ENCODE measurements at regions not wholly inside any gene's neighbourhood (a gene's known extent, or its start where the extent isn't known, plus 50 kb on each side); places are given as distances from the start of the nearest gene placed in this dataset.

DNA sequence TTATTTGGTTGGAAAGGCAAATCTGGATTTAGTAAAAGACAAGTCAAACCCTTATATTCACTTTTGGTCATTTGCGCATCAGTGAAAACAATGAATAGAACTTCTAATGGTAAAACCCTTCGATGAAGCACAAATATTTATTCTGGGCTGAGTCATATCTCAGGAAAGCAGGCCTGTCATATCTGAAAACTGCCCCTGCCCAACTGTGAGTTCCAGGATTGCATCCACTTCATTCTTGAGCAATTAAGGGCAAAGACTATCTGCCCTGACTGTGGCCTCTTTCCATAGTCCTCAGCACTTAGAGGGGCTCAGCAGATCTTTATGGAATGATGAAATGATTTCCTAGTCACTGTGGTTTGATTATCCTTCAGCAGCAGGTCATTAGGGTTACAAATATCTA lies 795.2 kb upstream of the ID2 start:
- Histone ChIP-seq H3K9me3 (no peaks in the 10 kb centered on the region), H3K4me3 (no peak overlapping the region), H3K4me1 (no peaks in the 10 kb centered on the region), H3K27ac (replicated peaks in 1 of 4) (no peak overlapping the region), H3K36me3 (no peaks in the 10 kb centered on the region), H3K27me3 (no peaks in the 10 kb centered on the region)
- intact Hi-C loops (cut with DNase I), result no loop called here
- TF ChIP-seq POLR2AphosphoS5 (IDR thresholded peaks at IDR 0.05) (no peak), EP300 (IDR thresholded peaks at IDR 0.05) (no peak), POLR2A (IDR thresholded peaks at IDR 0.05; ENCODE audit: low read depth) (no peak)
- TF ChIP-seq, protein P1, sequence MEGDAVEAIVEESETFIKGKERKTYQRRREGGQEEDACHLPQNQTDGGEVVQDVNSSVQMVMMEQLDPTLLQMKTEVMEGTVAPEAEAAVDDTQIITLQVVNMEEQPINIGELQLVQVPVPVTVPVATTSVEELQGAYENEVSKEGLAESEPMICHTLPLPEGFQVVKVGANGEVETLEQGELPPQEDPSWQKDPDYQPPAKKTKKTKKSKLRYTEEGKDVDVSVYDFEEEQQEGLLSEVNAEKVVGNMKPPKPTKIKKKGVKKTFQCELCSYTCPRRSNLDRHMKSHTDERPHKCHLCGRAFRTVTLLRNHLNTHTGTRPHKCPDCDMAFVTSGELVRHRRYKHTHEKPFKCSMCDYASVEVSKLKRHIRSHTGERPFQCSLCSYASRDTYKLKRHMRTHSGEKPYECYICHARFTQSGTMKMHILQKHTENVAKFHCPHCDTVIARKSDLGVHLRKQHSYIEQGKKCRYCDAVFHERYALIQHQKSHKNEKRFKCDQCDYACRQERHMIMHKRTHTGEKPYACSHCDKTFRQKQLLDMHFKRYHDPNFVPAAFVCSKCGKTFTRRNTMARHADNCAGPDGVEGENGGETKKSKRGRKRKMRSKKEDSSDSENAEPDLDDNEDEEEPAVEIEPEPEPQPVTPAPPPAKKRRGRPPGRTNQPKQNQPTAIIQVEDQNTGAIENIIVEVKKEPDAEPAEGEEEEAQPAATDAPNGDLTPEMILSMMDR (IDR thresholded peaks at IDR 0.05), result no peak
- 65% methylated on average over 2 of the region's 2 CpGs for WGBS
- peak; percentile 12 for DNase-seq (ENCODE audit: extremely low spot score)

DNA sequence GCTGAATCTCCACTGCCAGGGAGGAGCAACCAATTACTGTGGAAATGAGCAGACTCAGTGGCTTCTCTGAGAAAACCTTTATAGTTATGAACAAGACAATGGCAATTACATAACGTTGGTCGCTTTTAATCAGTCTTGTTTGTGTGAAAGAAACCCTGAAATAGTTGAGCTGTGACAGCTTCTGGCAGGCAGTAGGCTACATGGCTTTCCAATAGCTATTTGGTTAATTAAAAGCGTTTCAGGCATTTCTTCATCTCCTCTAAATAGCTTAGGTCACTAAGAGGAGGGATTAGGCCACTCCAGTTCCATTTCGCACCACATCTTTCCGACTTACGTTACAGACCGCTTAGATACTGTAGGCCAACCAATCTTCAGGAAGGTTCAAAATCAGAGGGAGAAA lies 794.4 kb upstream of the ID2 start:
- peak; percentile 47 for DNase-seq (ENCODE audit: extremely low spot score)
- 92% methylated on average over 7 of the region's 7 CpGs for WGBS
- Histone ChIP-seq H3K27ac (replicated peaks in 1 of 4) (no peak overlapping the region), H3K36me3 (no peaks in the 10 kb centered on the region), H3K4me3 (no peak overlapping the region), H3K27me3 (no peaks in the 10 kb centered on the region), H3K9me3 (no peaks in the 10 kb centered on the region), H3K4me1 (no peaks in the 10 kb centered on the region)
- no peak for TF ChIP-seq EP300 (IDR thresholded peaks at IDR 0.05)
- TF ChIP-seq, protein P1 (IDR thresholded peaks at IDR 0.05), result no peak
- no peak for TF ChIP-seq POLR2AphosphoS5 (IDR thresholded peaks at IDR 0.05)
- TF ChIP-seq POLR2A (IDR thresholded peaks at IDR 0.05; ENCODE audit: low read depth), result no peak
- intact Hi-C loops (cut with DNase I), result no loop called here

DNA sequence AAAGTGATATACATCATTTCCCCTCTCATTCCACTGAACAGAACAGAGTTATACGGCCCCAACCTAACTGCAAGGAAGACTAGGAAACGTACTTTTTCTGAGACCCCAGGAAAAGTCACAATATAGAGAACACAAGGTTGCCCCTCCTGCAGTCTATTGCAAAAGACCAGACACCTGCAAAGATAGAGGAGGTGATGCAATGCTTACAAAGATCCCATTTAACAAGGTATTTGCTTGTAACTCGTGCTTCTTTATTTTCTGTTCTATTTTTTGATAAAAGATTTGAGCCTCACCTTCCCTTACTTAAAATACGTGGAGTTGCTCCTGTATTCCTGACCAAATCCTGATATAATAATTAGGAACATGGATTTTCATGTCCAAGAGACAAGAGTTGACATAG lies 793.0 kb upstream of the ID2 start:
- no peaks in the 10 kb centered on the region for H3K27me3 ChIP-seq
- H3K27ac ChIP-seq (replicated peaks in 1 of 4), result no peak overlapping the region
- DNase-seq (ENCODE audit: extremely low spot score), result no peak
- no peak for TF ChIP-seq POLR2A (IDR thresholded peaks at IDR 0.05; ENCODE audit: low read depth)
- TF ChIP-seq EP300 (IDR thresholded peaks at IDR 0.05), result no peak
- TF ChIP-seq POLR2AphosphoS5 (IDR thresholded peaks at IDR 0.05), result no peak
- TF ChIP-seq, protein P1 (IDR thresholded peaks at IDR 0.05), result no peak
- H3K4me3 ChIP-seq, result no peak overlapping the region
- H3K9me3 ChIP-seq, result no peaks in the 10 kb centered on the region
- 78% methylated on average over 4 of the region's 4 CpGs for WGBS
- no peaks in the 10 kb centered on the region for H3K36me3 ChIP-seq
- no peaks in the 10 kb centered on the region for H3K4me1 ChIP-seq
- intact Hi-C loops (cut with DNase I), result no loop called here

DNA sequence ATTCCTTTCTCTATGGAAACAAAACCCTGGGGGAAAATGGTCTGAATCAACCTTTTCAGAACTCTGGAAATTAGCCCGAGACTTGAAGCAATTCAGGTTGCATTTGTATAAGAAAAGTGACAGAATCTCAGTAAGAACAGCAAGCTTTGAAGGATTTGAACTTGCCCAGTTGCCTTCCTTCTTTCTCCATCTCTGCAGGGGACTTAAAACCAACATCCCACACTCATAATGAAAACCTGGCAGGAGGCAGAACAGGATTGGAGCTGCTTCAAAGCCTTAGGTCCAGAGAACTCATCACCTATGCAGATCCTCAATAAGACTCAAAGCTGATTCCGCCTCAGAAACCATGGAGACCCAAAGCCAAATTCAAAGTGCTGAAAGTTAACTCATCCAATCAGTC lies 790.5 kb upstream of the ID2 start:
- WGBS, result 90% methylated on average over 2 of the region's 2 CpGs
- Histone ChIP-seq H3K27me3 (no peaks in the 10 kb centered on the region), H3K36me3 (no peaks in the 10 kb centered on the region), H3K27ac (replicated peaks in 1 of 4) (no peak overlapping the region), H3K4me3 (no peak overlapping the region), H3K9me3 (no peaks in the 10 kb centered on the region), H3K4me1 (no peaks in the 10 kb centered on the region)
- intact Hi-C loops (cut with DNase I), result no loop called here
- peak; percentile 78 for DNase-seq (ENCODE audit: extremely low spot score)
- TF ChIP-seq, protein P1 (IDR thresholded peaks at IDR 0.05), result no peak
- TF ChIP-seq EP300 (IDR thresholded peaks at IDR 0.05) (no peak), POLR2AphosphoS5 (IDR thresholded peaks at IDR 0.05) (no peak), POLR2A (IDR thresholded peaks at IDR 0.05; ENCODE audit: low read depth) (no peak)

DNA sequence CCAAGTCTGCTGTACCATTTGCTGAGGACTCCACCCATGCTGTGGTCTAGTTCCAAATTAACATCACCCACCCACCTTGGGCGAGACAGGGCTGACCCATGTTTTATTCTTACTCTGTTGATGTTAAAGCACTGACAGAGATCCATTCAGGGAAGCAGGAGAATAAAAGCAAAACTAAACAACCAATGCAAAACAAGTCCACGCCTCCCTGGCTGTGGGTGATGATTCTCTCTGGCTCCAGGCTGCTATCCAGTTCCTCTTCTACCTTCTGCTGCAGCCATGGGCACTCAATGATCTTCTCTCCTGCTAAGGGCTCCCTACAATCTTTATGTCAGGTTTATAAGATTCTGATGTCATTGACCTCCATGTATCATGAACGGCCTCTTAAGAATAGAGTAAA lies 786.6 kb upstream of the ID2 start:
- H3K4me1 ChIP-seq, result no peaks in the 10 kb centered on the region
- 76% methylated on average over 3 of the region's 3 CpGs for WGBS
- H3K4me3 ChIP-seq, result no peak overlapping the region
- no peak overlapping the region for H3K27ac ChIP-seq (replicated peaks in 1 of 4)
- H3K36me3 ChIP-seq, result no peaks in the 10 kb centered on the region
- no peaks in the 10 kb centered on the region for H3K27me3 ChIP-seq
- intact Hi-C loops (cut with DNase I), result no loop called here
- no peaks in the 10 kb centered on the region for H3K9me3 ChIP-seq
- TF ChIP-seq, protein P1 (IDR thresholded peaks at IDR 0.05), result no peak
- no peak for TF ChIP-seq POLR2AphosphoS5 (IDR thresholded peaks at IDR 0.05)
- TF ChIP-seq EP300 (IDR thresholded peaks at IDR 0.05), result no peak
- DNase-seq (ENCODE audit: extremely low spot score), result peak; percentile 55

Data from esophagus muscularis mucosa (tissue), 4 donors.